ENCODE measurements at regions not wholly inside any gene's neighbourhood (a gene's known extent, or its start where the extent isn't known, plus 50 kb on each side); places are given as distances from the start of the nearest gene placed in this dataset.
"Not testable (repeated sequence)": the region's sequence is repeated elsewhere in the genome, so short reads cannot be mapped to it uniquely, and the experiment has no call there.

DNA sequence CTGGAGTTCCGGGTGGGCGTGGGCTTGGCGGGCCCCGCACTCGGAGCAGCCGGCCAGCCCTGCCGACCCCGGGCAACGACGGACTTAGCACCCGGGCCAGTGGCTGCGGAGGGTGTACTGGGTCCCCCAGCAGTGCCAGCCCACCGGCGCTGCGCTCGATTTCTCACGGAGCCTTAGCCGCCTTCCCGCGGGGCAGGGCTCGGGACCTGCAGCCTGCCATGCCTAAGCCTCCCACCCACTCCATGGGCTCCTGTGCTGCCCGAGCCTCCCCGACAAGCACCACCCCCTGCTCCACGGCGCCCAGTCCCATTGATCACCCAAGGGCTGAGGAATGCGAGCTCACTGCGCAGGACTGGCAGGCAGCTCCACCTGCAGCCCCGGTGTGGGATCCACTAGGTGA is 99.9 kb upstream of the SETBP1 start:
- not testable (repeated sequence) for TF ChIP-seq CTCF (IDR thresholded peaks at IDR 0.05); POLR2A (IDR thresholded peaks at IDR 0.05; ENCODE audit: low read depth)
